Endothelial cell of umbilical vein (primary cell): ENCODE measurements at regions not wholly inside any gene's neighbourhood (a gene's known extent, or its start where the extent isn't known, plus 50 kb on each side); places are given as distances from the start of the nearest gene placed in this dataset.

Experiments
- BruUV-seq: library from RNA; stranded (reverse); fragments of 400-500 nt; replicated peaks from 2 replicates; lab custom pipeline; 2021; lab: Mats Ljungman, UMichigan
- CTCF ChIA-PET: fragments of 300-600, 350-600 bp; sonication (Branson Sonifier 250); formaldehyde crosslinking; loops from one replicate; lab custom pipeline; 2021; ENCODE audit warnings: antibody characterized with exemption, inconsistent platforms; lab: Charles Lee
- POLR2A ChIA-PET: fragments of 300-600, 350-600 bp; sonication (Branson Sonifier 250); formaldehyde crosslinking; loops from one replicate; lab custom pipeline; 2021; ENCODE audit warnings: antibody characterized with exemption, inconsistent platforms; lab: Charles Lee
- DNase-seq: peaks from one replicate; pipeline ENCODE4 v3.0.0-alpha.2; 2011; ENCODE audit warnings: low read depth, low spot score
- FAIRE-seq: peaks from 2 replicates; lab custom pipeline; 2011; peaks lifted over from hg19 to GRCh38; lab: Jason Lieb, UNC
- H2AFZ ChIP-seq: 2 replicates; pipeline ENCODE4 v1.6.0; 2012; ENCODE audit warnings: low read depth, low read length, control low read depth, inconsistent platforms
- H3K27ac ChIP-seq: 2 replicates; pipeline ENCODE4 v1.5.1; 2011; ENCODE audit warnings: low read depth, mild to moderate bottlenecking, control low read depth, low read length, moderate library complexity; ENCODE audit not compliant: insufficient read depth
- H3K27me3 ChIP-seq, 2 experiments: 2 replicates each; pipeline versions ENCODE4 v1.6.0 to v1.6.1; 2011; ENCODE audit warnings: low read length in 2 of 2, mixed read lengths in 1 of 2; ENCODE audit not compliant: control insufficient read depth in 2 of 2, insufficient read depth in 2 of 2
- H3K36me3 ChIP-seq, 2 experiments: 2 replicates in 1 of 2; 3 replicates in 1 of 2; pipeline ENCODE4 v1.5.1; 2011; ENCODE audit warnings: low read length in 2 of 2, mild to moderate bottlenecking in 1 of 2, moderate library complexity in 1 of 2; ENCODE audit not compliant: control insufficient read depth in 2 of 2, insufficient read depth in 2 of 2; ENCODE audit errors: extremely low read depth in 1 of 2
- H3K4me1 ChIP-seq: 3 replicates; pipeline ENCODE4 v1.5.1; 2011; ENCODE audit warnings: mild to moderate bottlenecking, low read length; ENCODE audit not compliant: control insufficient read depth, insufficient read depth; ENCODE audit errors: extremely low read depth
- H3K4me2 ChIP-seq: 2 replicates; pipeline ENCODE4 v1.6.1; 2011; ENCODE audit warnings: low read length, control low read depth, mixed read lengths; ENCODE audit not compliant: insufficient read depth
- H3K4me3 ChIP-seq, 3 experiments: fragments of 200-600 bp in 1 of 3; sonication (generic), shearing (Covaris generic) in 1 of 3; replicated peaks in 1 of 3; 2 replicates each; pipeline ENCODE4 v1.5.1; 2011 to 2016; ENCODE audit warnings: control low read depth in 3 of 3, low read length in 3 of 3, mild to moderate bottlenecking in 2 of 3, inconsistent platforms in 1 of 3, low read depth in 1 of 3, moderate library complexity in 1 of 3; ENCODE audit not compliant: insufficient read depth in 1 of 3
- H3K79me2 ChIP-seq: 2 replicates; pipeline ENCODE4 v1.6.0; 2012; ENCODE audit warnings: low read length, inconsistent platforms; ENCODE audit not compliant: control insufficient read depth, insufficient read depth
- H3K9ac ChIP-seq: replicated peaks from 2 replicates; pipeline ENCODE3; 2011; ENCODE audit warnings: low read length, control low read depth; ENCODE audit not compliant: insufficient read depth; ENCODE audit errors: extremely low read depth
- H3K9me1 ChIP-seq: replicated peaks from 3 replicates; pipeline ENCODE4 v1.6.0; 2011; ENCODE audit warnings: mild to moderate bottlenecking, low read length; ENCODE audit not compliant: control insufficient read depth, insufficient read depth; ENCODE audit errors: extremely low read depth
- H3K9me3 ChIP-seq: replicated peaks from 2 replicates; pipeline ENCODE4 v1.5.1; 2012; ENCODE audit warnings: low read length, inconsistent platforms; ENCODE audit not compliant: control insufficient read depth, insufficient read depth
- H4K20me1 ChIP-seq: replicated peaks from 2 replicates; pipeline ENCODE3; 2011; ENCODE audit warnings: mild to moderate bottlenecking, low read length; ENCODE audit not compliant: control insufficient read depth, insufficient read depth; ENCODE audit errors: extremely low read depth
- EZH2 ChIP-seq: IDR thresholded peaks from 2 replicates; pipeline ENCODE4 v1.6.1; 2012; ENCODE audit warnings: borderline replicate concordance, low read depth, mild to moderate bottlenecking, moderate library complexity, low read length, inconsistent platforms; ENCODE audit not compliant: severe bottlenecking
- GATA2 ChIP-seq: IDR thresholded peaks from 2 replicates; pipeline ENCODE4 v1.7.0; 2011; ENCODE audit warnings: low read depth, mild to moderate bottlenecking, moderate library complexity, mixed read lengths, low read length; ENCODE audit not compliant: insufficient read length, insufficient read depth
- JUN ChIP-seq: IDR thresholded peaks from 2 replicates; pipeline ENCODE4 v1.6.1; 2011; ENCODE audit warnings: borderline replicate concordance, low read depth; ENCODE audit not compliant: insufficient read length, insufficient read depth
- POLR2AphosphoS5 ChIP-seq: IDR thresholded peaks from 2 replicates; pipeline ENCODE4 v1.6.1; 2012; ENCODE audit warnings: low read depth, mild to moderate bottlenecking, control low read depth, low read length, moderate library complexity; ENCODE audit not compliant: insufficient read depth
- dilution Hi-C: fragments of 300-500 bp; cut with MboI; formaldehyde crosslinking; loops from one replicate; pipeline ENCODE4 v1.15.0; 2019; ENCODE audit warnings: low sequenced_read_pairs; ENCODE audit not compliant: extremely low pct_ligation_motif_present
- intact Hi-C: fragments of 100-400 bp; cut with micrococcal nuclease; formaldehyde crosslinking; loops from one replicate; pipeline ENCODE4 v1.10.0; 2022
- TF ChIP-seq, protein P1 (sequence below): IDR thresholded peaks from 2 replicates; pipeline ENCODE4 v1.6.1; 2011; ENCODE audit not compliant: insufficient read depth, insufficient read length

DNA sequence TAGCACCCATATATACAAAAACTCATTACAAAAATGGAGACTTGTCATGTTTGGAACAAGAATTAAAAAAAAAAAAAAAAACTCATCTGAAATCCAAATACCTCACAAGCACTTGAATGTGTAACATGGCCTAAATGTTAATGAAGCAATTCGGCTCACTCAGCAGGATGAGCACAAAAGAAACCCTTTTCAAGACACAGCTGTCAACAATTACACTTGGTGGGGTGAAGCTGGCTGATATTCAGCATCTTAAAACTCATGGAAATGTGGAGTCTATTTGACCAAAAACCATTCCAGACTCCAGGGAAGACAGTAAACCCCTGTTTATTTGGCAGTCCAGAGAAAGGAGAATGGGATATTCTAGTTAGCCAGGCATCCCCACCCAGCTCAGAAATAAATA lies 205.4 kb upstream of the TSC22D2 start:
- DNase-seq (no peak), FAIRE-seq (no peak)
- H3K36me3 ChIP-seq: no peaks in the 10 kb centered on the region
- TF ChIP-seq POLR2AphosphoS5 (no peak), GATA2 (no peak)
- ChIA-PET CTCF (interaction anchor here (3.4 kb wide), 1 partner anchor 19 kb away, joined by 14 read pairs; no protein-coding TSS in a partner anchor), POLR2A (no interaction called here)
- intact Hi-C loops: no loop called here
- BruUV-seq: no TSS peak
- no peak overlapping the region for H3K27ac ChIP-seq
- H4K20me1 ChIP-seq: no peaks in the 10 kb centered on the region
- no peak overlapping the region for H3K4me2 ChIP-seq
- no peaks in the 10 kb centered on the region for H3K79me2 ChIP-seq
- H2AFZ ChIP-seq: no peak overlapping the region
- H3K27me3 ChIP-seq: peaks cover 38 to 39% of the 10 kb centered on the region in 2 experiments
- H3K9ac ChIP-seq: no peak overlapping the region
- no peak overlapping the region for H3K4me3 ChIP-seq
- no peaks in the 10 kb centered on the region for H3K4me1 ChIP-seq
- no peaks in the 10 kb centered on the region for H3K9me3 ChIP-seq
- dilution Hi-C loops: no loop called here
- H3K9me1 ChIP-seq: no peaks in the 10 kb centered on the region

DNA sequence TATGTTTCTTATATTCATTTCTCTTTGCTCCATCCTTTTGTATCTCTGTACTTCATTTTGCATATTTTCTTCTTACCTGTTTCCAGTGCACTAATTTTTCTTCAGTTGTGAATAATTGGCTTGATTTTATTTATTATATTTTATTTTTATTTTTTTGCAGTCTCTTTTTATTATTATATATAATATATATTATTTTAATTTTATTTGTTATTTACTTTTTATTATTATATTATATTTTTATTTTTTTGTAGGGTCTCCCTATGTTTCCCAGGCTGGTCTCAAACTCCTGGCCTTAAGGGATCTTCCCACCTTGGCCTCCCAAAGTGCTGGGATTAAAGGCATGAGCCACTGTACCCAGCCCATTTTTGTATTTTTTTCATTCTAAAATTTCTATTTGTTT lies 213.1 kb upstream of the TSC22D2 start:
- ChIA-PET CTCF (no interaction called here), POLR2A (no interaction called here)
- intact Hi-C loops: no loop called here
- Histone ChIP-seq H3K27me3 (peaks cover 7 to 10% of the 10 kb centered on the region in 2 experiments), H3K9me3 (no peaks in the 10 kb centered on the region), H3K9ac (no peak overlapping the region), H3K4me3 (no peak overlapping the region), H3K27ac (no peak overlapping the region), H3K79me2 (no peaks in the 10 kb centered on the region), H3K36me3 (no peaks in the 10 kb centered on the region), H2AFZ (no peak overlapping the region), H3K9me1 (no peaks in the 10 kb centered on the region), H3K4me2 (no peak overlapping the region), H3K4me1 (no peaks in the 10 kb centered on the region), H4K20me1 (no peaks in the 10 kb centered on the region)
- DNase-seq (no peak), FAIRE-seq (no peak)
- no peak for TF ChIP-seq POLR2AphosphoS5
- TF ChIP-seq GATA2: no peak
- TF ChIP-seq, protein P1, sequence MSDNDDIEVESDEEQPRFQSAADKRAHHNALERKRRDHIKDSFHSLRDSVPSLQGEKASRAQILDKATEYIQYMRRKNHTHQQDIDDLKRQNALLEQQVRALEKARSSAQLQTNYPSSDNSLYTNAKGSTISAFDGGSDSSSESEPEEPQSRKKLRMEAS: no peak
- no peak for TF ChIP-seq JUN
- TF ChIP-seq EZH2: no peak
- dilution Hi-C loops: no loop called here
- no TSS peak for BruUV-seq
